GM12872 (cell line): ENCODE measurements at regions not wholly inside any gene's neighbourhood (a gene's known extent, or its start where the extent isn't known, plus 50 kb on each side); places are given as distances from the start of the nearest gene placed in this dataset.

Experiments
- CTCF ChIP-seq: IDR thresholded peaks from 3 replicates; pipeline ENCODE4 v1.5.1; 2011; ENCODE audit warnings: low read depth, mild to moderate bottlenecking, low read length, moderate library complexity; ENCODE audit not compliant: insufficient read depth

- TF ChIP-seq CTCF = no peak
Measured at GRCh38 chr6:112899541-112899940, 552.4 kb downstream of the RFPL4B start.

GRCh38 chr6:112903361-112903760 is 556.2 kb downstream of the RFPL4B start:
- TF ChIP-seq CTCF = no peak

GRCh38 chr6:112906726-112907125 is 559.6 kb downstream of the RFPL4B start:
- TF ChIP-seq CTCF = no peak

GRCh38 chr6:112909781-112910180 is 562.7 kb downstream of the RFPL4B start:
- no peak for TF ChIP-seq CTCF

- TF ChIP-seq CTCF = no peak
Measured at GRCh38 chr6:112910256-112910655, 563.1 kb downstream of the RFPL4B start.

GRCh38 chr6:112911959-112912358 is 564.8 kb downstream of the RFPL4B start:
- no peak for TF ChIP-seq CTCF

GRCh38 chr6:112912416-112913101 is 565.4 kb downstream of the RFPL4B start:
- no peak for TF ChIP-seq CTCF
